ENCODE measurements at regions not wholly inside any gene's neighbourhood (a gene's known extent, or its start where the extent isn't known, plus 50 kb on each side); places are given as distances from the start of the nearest gene placed in this dataset.

DNA sequence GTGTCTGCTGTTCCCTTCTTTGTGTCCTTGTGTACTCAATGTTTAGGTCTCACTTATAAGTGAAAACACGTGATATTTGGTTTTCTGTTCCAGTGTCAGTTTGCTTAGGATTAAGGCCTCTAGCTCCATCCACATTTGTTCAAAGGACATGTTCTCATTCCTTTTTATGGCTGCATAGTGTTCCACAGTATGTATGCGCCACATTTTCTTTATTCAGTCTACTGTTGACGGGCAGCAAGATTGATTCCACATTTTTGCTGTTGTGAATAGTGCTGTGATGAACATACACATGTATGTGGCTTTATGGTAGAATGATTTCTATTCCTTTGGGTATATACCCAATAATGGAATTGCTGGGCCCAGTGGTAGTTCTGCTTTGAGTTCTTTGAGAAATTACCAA lies 122.7 kb upstream of the THBS1 start:
- DNase-seq, result no peak

GRCh38 chr15:39459548-39459947 lies 121.3 kb upstream of the THBS1 start:
- no peak for DNase-seq

DNA sequence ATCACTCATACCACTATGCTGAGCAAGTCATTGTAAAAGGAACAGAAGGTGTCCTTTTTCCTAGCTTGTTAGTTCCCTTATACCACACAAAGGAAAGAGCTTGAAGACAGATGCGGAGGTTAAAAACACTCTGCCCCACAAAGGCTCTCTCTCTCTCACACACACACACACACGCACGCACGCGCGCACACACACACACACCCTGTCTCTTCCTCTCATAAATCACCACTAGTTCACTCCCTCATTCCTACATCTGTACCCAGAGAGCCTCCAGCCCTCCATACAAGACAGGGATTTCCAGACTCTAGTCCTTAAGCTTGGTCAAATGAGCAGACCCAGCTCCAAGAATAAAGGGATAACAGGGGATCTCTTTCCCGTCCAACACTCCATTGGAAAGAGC lies 120.1 kb upstream of the THBS1 start:
- no peak for DNase-seq

GRCh38 chr15:39461536-39462130 lies 119.2 kb upstream of the THBS1 start:
- DNase-seq, result no peak

GRCh38 chr15:39462691-39463090 lies 118.2 kb upstream of the THBS1 start:
- no peak for DNase-seq

DNA sequence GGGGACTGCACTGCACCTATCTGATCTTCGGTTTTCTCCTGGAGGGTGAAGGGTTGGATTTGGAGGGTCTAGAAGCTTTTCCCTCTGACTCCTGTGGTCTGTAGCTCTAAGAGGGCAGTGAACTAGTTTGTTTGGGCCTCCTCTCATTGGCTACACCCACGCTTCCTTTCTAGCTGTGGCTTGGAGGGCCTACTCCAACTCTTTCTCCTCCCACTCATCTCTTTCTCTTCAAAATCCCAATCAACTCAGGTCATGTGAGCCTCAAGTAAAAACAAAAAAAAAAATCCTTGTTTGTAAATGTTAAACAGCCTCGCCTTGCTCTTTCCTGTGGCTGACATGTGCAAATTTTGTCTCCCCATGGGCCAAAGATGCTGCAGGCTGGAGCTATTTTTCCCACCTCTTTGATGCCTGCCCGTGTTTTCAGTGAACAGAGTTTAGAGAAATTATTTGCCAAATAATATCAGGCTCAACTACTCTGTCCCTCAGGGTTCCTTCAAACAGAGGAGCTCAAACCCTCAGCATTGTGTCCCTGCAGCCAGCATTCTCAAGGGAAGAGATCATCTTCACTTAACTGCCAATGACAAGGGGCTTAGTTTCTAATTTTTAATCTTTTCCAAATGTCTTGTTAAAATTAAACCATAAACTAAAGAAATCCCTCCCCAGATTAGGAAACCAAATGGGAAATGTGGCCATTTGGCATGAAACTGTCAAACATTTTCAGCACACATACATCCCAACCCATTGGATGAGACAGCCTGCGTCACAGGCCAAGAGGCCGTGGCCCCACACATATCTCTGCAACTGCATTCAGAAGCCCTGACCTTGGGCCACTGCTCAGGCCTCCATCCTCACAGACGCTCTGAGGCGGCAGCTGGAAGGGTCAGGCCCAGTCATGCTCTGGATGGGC lies 114.8 kb upstream of the THBS1 start:
- no peak for DNase-seq

- DNase-seq, result no peak
These were observed 114.2 kb upstream of the THBS1 start for GRCh38 chr15:39466750-39467105.

- no peak for DNase-seq
These were observed 112.5 kb upstream of the THBS1 start for GRCh38 chr15:39468331-39468730.

- DNase-seq, result no peak
These were observed 112.1 kb upstream of the THBS1 start for GRCh38 chr15:39468828-39469227.

DNA sequence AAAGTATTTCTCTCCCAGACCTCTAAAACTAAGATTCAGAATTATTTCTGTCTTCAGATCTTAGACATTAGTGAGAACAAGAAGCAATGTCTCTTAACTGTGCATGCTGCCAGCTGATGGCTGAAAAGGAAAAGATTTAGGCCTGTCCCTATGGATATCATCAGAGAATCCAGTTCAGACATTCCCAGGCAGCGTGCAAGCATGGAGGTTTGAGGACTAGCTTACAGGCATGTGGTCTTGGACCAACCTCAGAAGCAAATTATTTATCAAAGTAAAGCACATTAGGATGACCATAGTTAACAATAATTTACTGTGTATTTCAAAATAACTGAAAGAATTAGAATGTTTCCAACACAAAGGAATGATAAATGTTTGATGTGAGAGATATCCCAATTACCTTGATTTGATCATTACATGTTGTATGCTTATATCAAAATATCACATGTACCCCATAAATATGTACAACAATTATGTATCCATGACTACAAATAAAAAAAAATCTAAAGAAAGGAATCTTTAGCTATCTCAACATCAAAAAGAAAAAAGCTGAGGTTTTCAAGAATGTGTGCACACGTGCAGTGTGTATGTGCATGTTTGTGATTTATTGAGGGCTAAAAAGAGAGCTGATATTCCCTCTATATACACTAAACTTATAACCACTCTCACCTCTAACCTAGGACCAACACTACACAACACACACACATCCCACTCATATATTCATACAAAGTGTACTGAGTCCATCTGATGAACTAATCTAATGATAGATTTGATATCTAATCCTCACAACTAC lies 108.9 kb upstream of the THBS1 start:
- no peak for DNase-seq

DNA sequence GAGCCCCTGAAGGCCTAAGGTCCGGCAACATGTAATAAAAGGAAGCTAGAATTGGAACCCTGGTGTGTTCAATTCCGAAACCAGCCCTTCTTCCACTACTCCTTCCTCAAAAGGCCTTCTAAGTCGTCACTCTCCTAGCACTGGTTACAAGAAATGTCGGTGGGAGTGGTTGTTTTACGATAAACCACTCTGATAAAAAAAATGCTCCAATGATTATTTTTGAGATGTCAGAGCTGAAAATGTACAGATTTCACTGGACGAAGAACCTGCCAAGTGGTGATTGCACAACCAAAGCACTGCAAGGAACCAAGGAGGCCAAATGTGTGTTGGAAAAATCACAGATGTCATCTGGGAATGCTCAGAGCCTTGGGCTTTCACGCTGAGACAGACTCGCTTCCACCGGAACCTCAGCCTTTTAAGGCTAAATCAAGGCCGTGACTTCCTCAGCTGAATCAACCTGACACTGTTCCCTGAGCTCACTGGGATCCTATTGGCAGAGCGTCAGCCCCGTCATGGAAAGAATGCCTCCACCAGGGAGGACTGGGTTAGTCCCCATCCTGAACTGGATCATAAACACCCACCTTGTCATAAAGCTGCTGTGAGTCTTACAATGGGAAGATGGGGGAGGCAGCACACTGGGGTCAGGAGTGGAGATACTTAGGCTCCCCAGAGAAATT lies 108.1 kb upstream of the THBS1 start:
- no peak for DNase-seq

GRCh38 chr15:39473298-39473947 lies 107.5 kb upstream of the THBS1 start:
- no peak for DNase-seq

- DNase-seq, result no peak
These were observed 106.2 kb upstream of the THBS1 start for GRCh38 chr15:39474657-39475056.

- no peak for DNase-seq
These were observed 101.9 kb upstream of the THBS1 start for GRCh38 chr15:39478996-39479395.

- DNase-seq, result no peak
These were observed 101.0 kb upstream of the THBS1 start for GRCh38 chr15:39479911-39480310.

DNA sequence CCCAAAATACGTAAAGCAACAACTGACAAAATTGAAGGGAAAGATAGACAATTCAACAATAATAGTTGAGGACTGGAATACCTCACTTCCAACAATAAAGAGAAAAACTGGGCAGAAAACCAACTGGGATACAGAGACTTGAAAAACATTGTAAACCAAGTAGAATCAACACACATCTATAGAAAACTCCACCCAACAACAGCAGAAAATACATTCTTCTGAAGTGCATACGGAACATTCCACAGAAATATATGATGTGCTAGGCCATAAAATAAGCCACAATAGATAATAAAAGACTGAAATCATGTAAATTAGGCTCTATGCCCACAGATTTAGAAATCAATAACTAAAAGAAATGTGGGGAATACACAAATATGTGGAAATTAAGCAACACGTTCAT lies 98.4 kb upstream of the THBS1 start:
- DNase-seq, result no peak

GRCh38 chr15:39486621-39487457 lies 94.0 kb upstream of the THBS1 start:
- DNase-seq, result no peak

DNA sequence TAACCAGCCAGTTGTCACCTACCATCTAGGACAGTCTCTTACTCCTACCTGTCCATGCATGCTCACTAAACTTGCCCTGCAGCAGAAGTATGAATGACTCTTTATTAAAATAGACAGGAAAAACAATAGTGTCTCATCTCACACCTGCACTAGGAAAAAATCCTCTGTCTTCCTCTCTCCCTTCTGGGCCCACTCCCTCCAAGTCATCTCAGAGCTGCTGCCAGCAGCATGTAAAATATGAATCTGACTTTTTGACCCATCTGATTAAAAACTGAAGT lies 93.5 kb upstream of the THBS1 start:
- no peak for DNase-seq

DNA sequence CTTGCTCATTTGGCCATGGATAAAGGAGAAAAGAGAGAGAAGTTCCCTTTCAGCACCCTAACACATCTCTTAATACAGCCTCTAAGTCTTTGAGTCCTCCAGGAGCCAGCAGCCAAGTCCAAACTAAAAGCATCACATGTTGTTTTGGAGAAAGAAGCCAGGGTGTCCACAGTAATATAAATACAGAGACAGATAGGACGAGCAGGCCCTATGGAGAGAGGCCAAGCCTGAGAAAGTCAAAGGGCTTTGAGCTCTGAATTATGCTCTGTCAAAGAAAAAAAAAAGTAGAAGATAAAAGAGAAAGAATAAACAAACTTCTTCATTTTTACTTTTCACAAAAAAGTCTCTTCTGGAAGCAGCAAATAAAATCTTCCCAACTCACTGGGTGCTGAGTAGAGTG lies 92.4 kb upstream of the THBS1 start:
- DNase-seq, result no peak

DNA sequence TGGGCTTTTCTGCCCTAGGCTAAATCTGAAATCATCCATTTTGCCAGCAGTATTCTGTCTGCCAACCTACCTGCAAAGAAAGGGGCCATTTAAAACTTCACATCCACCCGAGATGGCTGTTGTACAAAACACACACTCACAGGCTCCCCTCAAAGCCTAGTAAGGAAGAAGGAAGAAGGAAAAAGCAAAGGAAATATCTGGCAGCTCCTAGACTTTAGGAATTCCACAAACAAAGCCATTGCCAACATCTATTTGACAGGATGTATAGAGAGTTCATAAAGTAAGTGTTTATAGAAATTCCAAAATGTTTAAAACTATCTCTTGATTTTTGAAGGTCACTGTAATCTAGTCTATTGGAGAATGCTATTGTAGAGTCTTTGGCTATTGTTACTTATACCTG lies 91.9 kb upstream of the THBS1 start:
- DNase-seq, result no peak

All from amygdala (tissue), 56 donors.